H7 (cell line): ENCODE measurements at regions not wholly inside any gene's neighbourhood (a gene's known extent, or its start where the extent isn't known, plus 50 kb on each side); places are given as distances from the start of the nearest gene placed in this dataset.

Experiments
- DNase-seq: peaks from one replicate; pipeline ENCODE4 v3.0.0; 2012
- H3K27me3 ChIP-seq: 2 replicates; pipeline ENCODE4 v1.6.0; 2011; ENCODE audit warnings: mild to moderate bottlenecking, low read length; ENCODE audit not compliant: control insufficient read depth, insufficient read depth
- H3K36me3 ChIP-seq: replicated peaks from 2 replicates; pipeline ENCODE4 v1.5.1; 2011; ENCODE audit warnings: low read length; ENCODE audit not compliant: control insufficient read depth, insufficient read depth
- H3K4me3 ChIP-seq: 2 replicates; pipeline ENCODE4 v1.5.1; 2011; ENCODE audit warnings: low read depth, mild to moderate bottlenecking, control low read depth, low read length, moderate library complexity; ENCODE audit not compliant: insufficient read depth

- H3K27me3 ChIP-seq, result no peaks in the 10 kb centered on the region
- H3K36me3 ChIP-seq, result no peaks in the 10 kb centered on the region
Measured at GRCh38 chr7:156145184-156145583, 332.9 kb upstream of the SHH start.

GRCh38 chr7:156143683-156144082 is 331.4 kb upstream of the SHH start:
- DNase-seq, result no peak
- no peaks in the 10 kb centered on the region for H3K27me3 ChIP-seq
- no peaks in the 10 kb centered on the region for H3K36me3 ChIP-seq
- no peak overlapping the region for H3K4me3 ChIP-seq

More at GRCh38 chr7:156145184-156145583, 332.9 kb upstream of the SHH start:
- H3K4me3 ChIP-seq, result no peak overlapping the region
- no peak for DNase-seq

DNA sequence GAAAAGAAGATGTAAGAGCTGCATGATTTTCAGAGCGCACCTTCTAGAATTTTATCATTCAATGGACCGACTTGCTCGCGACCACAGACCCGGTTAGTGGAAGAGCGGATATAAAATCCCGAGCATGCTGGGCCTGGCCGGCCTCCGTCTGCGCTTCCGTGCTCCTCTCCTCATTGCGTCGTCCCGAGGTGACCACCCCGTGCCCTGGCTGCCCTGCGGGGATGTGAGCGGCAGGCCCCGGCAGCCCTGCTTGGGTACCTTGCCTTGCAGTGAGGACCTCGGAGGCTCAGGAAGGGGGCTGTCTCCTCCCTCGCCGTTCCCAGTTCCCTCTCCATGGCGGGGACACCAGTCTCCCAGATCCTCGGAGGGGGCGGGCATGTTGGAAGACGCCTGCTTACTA is 330.9 kb upstream of the SHH start:
- H3K36me3 ChIP-seq, result no peaks in the 10 kb centered on the region
- H3K4me3 ChIP-seq, result no peak overlapping the region
- no peak for DNase-seq
- H3K27me3 ChIP-seq, result no peaks in the 10 kb centered on the region

GRCh38 chr7:156141941-156142340 is 329.7 kb upstream of the SHH start:
- H3K36me3 ChIP-seq, result no peaks in the 10 kb centered on the region
- no peak for DNase-seq
- no peaks in the 10 kb centered on the region for H3K27me3 ChIP-seq
- H3K4me3 ChIP-seq, result no peak overlapping the region

DNA sequence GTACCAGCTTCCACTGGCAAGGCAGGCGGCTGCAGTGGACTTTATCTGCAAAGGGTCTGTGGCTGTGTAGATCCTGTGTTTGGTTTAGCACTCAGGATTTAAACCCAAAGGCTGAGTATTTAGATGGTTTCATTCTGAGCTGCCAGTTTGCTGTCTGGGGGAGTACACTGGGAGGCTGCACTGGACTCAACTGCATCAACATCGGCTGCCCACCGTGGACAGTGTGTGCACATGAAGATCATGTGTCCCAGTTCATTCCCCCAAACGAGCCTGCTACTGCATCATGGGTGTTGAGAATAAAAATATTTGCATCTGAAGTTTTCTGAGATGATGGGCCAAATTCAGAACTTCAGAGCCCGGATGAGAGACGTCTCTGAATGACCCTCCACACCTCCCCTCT is 328.6 kb upstream of the SHH start:
- no peaks in the 10 kb centered on the region for H3K36me3 ChIP-seq
- H3K4me3 ChIP-seq, result no peak overlapping the region
- no peak for DNase-seq
- no peaks in the 10 kb centered on the region for H3K27me3 ChIP-seq

- no peak overlapping the region for H3K4me3 ChIP-seq
- H3K36me3 ChIP-seq, result no peaks in the 10 kb centered on the region
- no peak for DNase-seq
- H3K27me3 ChIP-seq, result no peaks in the 10 kb centered on the region
Measured at GRCh38 chr7:156140447-156140846, 328.2 kb upstream of the SHH start.

- H3K36me3 ChIP-seq, result no peaks in the 10 kb centered on the region
- no peak for DNase-seq
- no peak overlapping the region for H3K4me3 ChIP-seq
- no peaks in the 10 kb centered on the region for H3K27me3 ChIP-seq
Measured at GRCh38 chr7:156139633-156140032, 327.4 kb upstream of the SHH start.

- Histone ChIP-seq H3K27me3 (no peaks in the 10 kb centered on the region), H3K36me3 (no peaks in the 10 kb centered on the region), H3K4me3 (no peak overlapping the region)
- DNase-seq, result no peak
Measured at GRCh38 chr7:156139112-156139511, 326.8 kb upstream of the SHH start.

DNA sequence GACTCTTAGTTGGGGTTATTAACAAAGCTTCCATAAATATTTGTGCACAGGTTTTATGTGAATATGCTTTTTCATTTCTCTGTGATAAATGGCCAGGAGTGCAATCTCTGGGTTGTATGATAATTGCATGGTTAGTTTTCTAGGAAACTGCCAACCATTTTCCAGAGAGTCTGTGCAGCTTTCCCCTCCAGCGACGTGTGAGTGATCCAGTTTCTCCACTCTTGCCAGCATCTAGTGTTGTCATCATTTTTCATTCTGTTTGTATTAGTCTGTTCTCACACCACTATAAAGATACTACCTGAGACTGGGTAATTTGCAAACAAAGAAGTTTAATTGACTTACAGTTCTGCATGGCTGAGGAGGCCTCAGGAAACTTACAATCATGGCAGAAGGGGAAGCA is 319.6 kb upstream of the SHH start:
- no peaks in the 10 kb centered on the region for H3K27me3 ChIP-seq
- no peak for DNase-seq

DNA sequence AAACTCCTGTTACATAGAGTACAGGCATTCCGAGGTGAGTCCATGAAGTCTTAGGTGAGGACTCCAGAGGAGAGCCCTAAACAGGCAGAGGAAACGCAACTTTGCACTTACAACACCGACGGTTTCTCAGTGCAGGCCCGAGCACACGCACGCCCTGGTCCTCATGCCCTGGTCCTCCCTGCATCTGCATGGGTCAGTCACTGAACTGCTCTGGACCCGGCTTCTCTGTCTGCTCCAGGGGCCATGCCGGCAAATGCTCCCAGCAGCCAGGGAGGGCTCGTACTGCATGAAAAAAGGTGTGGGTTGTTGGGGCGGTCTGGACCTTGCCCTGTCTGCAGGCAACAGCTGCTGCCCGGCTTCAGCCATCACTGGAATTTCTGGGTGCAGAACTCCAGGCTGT is 317.3 kb upstream of the SHH start:
- Histone ChIP-seq H3K27me3 (no peaks in the 10 kb centered on the region), H3K4me3 (no peak overlapping the region), H3K36me3 (no peaks in the 10 kb centered on the region)
- DNase-seq, result no peak

More for the DNA sequence above, 319.6 kb upstream of the SHH start:
- Histone ChIP-seq H3K36me3 (no peaks in the 10 kb centered on the region), H3K4me3 (no peak overlapping the region)

- no peak overlapping the region for H3K4me3 ChIP-seq
Measured at GRCh38 chr7:156128496-156128895, 316.2 kb upstream of the SHH start.

GRCh38 chr7:156127166-156128134 is 315.2 kb upstream of the SHH start:
- Histone ChIP-seq H3K27me3 (no peaks in the 10 kb centered on the region), H3K36me3 (no peaks in the 10 kb centered on the region), H3K4me3 (no peak overlapping the region)
- no peak for DNase-seq

More at GRCh38 chr7:156128496-156128895, 316.2 kb upstream of the SHH start:
- no peak for DNase-seq
- H3K36me3 ChIP-seq, result no peaks in the 10 kb centered on the region
- H3K27me3 ChIP-seq, result no peaks in the 10 kb centered on the region

DNA sequence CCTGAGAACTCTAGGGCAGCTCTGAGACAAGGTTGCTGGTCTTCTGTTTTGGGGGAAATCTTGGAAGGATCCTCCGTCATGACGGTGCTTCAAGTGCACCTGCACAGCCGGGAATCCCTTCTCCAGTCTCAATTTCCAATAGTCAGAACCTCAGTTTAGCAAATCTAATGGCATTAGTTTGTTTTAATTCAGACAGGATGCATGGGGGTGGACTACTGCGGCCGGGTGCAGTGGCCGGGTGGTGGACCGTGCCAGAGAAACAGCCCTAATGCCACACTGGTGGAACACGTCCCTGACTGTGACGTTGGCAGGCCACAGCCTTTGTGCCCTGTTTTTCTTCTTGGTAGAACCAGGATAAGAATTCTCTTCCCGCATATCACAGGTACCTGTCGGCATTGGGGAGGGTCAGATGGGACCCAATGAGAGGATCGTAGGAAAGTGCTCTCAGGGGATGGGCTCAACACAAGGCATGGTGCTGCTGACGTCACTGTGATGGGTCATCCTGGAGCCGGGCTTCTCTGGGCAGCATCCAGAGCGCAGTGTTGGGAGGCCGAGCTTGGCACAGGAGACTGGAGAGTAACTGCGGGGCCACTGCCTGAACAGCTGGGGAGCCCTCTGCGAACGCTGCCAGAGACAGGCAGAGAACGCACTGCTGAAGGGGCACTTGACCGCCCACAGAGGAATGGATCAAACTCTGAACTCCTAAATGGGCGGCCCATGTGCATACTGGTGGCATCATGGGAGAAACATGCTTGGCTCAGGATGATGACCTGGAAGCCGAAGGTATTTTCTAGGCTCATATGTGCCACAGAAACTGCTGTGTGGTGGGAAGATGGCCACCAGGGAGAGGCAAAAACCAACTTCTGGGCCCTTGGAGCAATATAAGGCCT is 313.8 kb upstream of the SHH start:
- H3K4me3 ChIP-seq, result no peak overlapping the region
- no peaks in the 10 kb centered on the region for H3K36me3 ChIP-seq
- DNase-seq, result no peak
- H3K27me3 ChIP-seq, result no peaks in the 10 kb centered on the region

DNA sequence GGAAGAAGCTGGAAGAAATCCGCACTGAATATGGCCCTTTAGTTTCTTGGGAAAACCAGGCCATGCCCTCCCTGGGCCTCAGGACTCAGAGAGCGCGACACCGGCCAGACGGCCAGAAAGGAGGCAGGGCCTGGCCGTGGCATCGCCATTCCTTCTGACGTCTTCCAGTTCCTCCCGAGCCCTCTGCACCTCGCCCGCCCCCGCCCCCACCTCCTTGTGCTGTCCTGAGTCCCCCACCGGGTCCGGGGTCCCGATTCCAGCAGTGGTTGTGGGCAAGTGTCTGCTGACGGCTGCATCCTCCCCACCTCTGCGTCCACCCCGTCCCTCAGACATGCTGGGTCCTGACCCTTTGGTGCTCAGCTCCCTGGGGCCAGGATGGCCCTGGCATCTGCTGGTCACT is 312.1 kb upstream of the SHH start:
- DNase-seq, result no peak
- Histone ChIP-seq H3K27me3 (no peaks in the 10 kb centered on the region), H3K4me3 (no peak overlapping the region), H3K36me3 (no peaks in the 10 kb centered on the region)

- no peaks in the 10 kb centered on the region for H3K36me3 ChIP-seq
- H3K4me3 ChIP-seq, result no peak overlapping the region
- no peaks in the 10 kb centered on the region for H3K27me3 ChIP-seq
- DNase-seq, result no peak
Measured at GRCh38 chr7:156123362-156123761, 311.1 kb upstream of the SHH start.
